Astrocyte (in vitro differentiated cells and primary cell): ENCODE measurements at regions not wholly inside any gene's neighbourhood (a gene's known extent, or its start where the extent isn't known, plus 50 kb on each side); places are given as distances from the start of the nearest gene placed in this dataset.
A peak's percentile ranks its signal among the peaks of the same experiment; 100 is the strongest.

Source experiments
- DNase-seq: peaks from one replicate; pipeline ENCODE4 v3.0.0-alpha.2; 2010; ENCODE audit warnings: low read depth
- FAIRE-seq: peaks from 2 replicates; lab custom pipeline; 2011; peaks lifted over from hg19 to GRCh38; lab: Jason Lieb, UNC
- H2AFZ ChIP-seq: 2 replicates; pipeline ENCODE4 v1.6.0; 2012; ENCODE audit warnings: low read depth, low read length, inconsistent platforms
- H3K27ac ChIP-seq: 2 replicates; pipeline ENCODE4 v1.5.1; 2011; ENCODE audit warnings: low read depth, low read length, inconsistent platforms
- H3K27me3 ChIP-seq: 2 replicates; pipeline ENCODE4 v1.6.0; 2011; ENCODE audit warnings: low read length, inconsistent platforms; ENCODE audit not compliant: insufficient read depth
- H3K36me3 ChIP-seq: 2 replicates; pipeline ENCODE4 v1.5.1; 2011; ENCODE audit warnings: low read length, inconsistent platforms; ENCODE audit not compliant: insufficient read depth
- H3K4me1 ChIP-seq: 2 replicates; pipeline ENCODE4 v1.5.1; 2011; ENCODE audit warnings: low read length, inconsistent platforms; ENCODE audit not compliant: insufficient read depth
- H3K4me2 ChIP-seq: 2 replicates; pipeline ENCODE4 v1.6.0; 2012; ENCODE audit warnings: low read length, inconsistent platforms
- H3K4me3 ChIP-seq: 2 replicates; pipeline ENCODE4 v1.5.1; 2011; ENCODE audit warnings: low read depth, mild to moderate bottlenecking, low read length, inconsistent platforms; ENCODE audit not compliant: insufficient read depth
- H3K79me2 ChIP-seq: 2 replicates; pipeline ENCODE4 v1.6.0; 2012; ENCODE audit warnings: mild to moderate bottlenecking, low read length, inconsistent platforms; ENCODE audit not compliant: insufficient read depth
- H3K9ac ChIP-seq: 2 replicates; pipeline ENCODE4 v1.6.0; 2012; ENCODE audit warnings: mild to moderate bottlenecking, low read length, inconsistent platforms
- H3K9me3 ChIP-seq: 2 replicates; pipeline ENCODE4 v1.5.1; 2012; ENCODE audit warnings: low read depth, mild to moderate bottlenecking, low read length, inconsistent platforms; ENCODE audit not compliant: insufficient read depth
- H4K20me1 ChIP-seq: 2 replicates; pipeline ENCODE4 v1.6.0; 2012; ENCODE audit warnings: low read length, inconsistent platforms; ENCODE audit not compliant: insufficient read depth
- H3K27ac Mint-ChIP-seq: one replicate; pipeline ENCODE4 v1.8.0; 2021; ENCODE audit warnings: mild to moderate bottlenecking, mixed read lengths; ENCODE audit not compliant: unreplicated experiment
- H3K27me3 Mint-ChIP-seq: one replicate; pipeline ENCODE4 v1.8.0; 2021; ENCODE audit warnings: low read depth, mixed read lengths; ENCODE audit not compliant: unreplicated experiment
- H3K36me3 Mint-ChIP-seq: one replicate; pipeline ENCODE4 v1.8.0; 2021; ENCODE audit warnings: low read depth, mixed read lengths; ENCODE audit not compliant: unreplicated experiment
- H3K4me1 Mint-ChIP-seq: one replicate; pipeline ENCODE4 v1.8.0; 2021; ENCODE audit warnings: low read depth, mixed read lengths; ENCODE audit not compliant: unreplicated experiment
- H3K4me3 Mint-ChIP-seq: one replicate; pipeline ENCODE4 v1.8.0; 2021; ENCODE audit warnings: mild to moderate bottlenecking, moderate library complexity, mixed read lengths; ENCODE audit not compliant: unreplicated experiment
- H3K9me3 Mint-ChIP-seq: one replicate; pipeline ENCODE4 v1.8.0; 2021; ENCODE audit warnings: mild to moderate bottlenecking, mixed read lengths; ENCODE audit not compliant: unreplicated experiment
- CTCF ChIP-seq: IDR thresholded peaks from 2 replicates; pipeline ENCODE4 v1.5.1; 2011; ENCODE audit warnings: low read depth, mild to moderate bottlenecking, inconsistent platforms, low read length, moderate library complexity; ENCODE audit not compliant: insufficient read depth
- EZH2 ChIP-seq: IDR thresholded peaks from 2 replicates; pipeline ENCODE4 v1.6.1; 2012; ENCODE audit warnings: mild to moderate bottlenecking, low read length, inconsistent platforms; ENCODE audit not compliant: insufficient read depth

DNA sequence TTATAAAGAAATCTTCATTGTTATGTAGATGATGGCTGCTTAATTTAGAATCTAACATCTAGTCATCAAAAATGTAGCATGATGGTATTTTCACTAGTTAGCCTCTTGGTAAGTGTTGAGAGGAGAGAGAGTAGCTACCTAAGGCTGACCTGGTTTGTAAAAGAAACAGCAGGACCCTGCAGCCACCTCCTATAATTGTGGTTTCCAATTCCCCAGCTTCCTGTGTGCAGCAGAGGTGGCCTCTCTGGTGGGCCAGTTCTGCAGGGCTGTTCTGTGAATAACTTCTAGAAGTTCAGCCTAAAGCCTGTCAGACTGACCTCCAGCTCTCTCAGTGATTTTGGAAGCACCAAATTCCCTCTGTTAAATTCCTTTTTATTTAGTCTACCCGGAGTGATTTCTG is 246.4 kb upstream of the LRRC7 start:
- Histone ChIP-seq H3K4me3 (no peak overlapping the region), H3K36me3 (no peaks in the 10 kb centered on the region), H3K4me1 (no peaks in the 10 kb centered on the region), H3K27me3 (no peaks in the 10 kb centered on the region), H4K20me1 (no peaks in the 10 kb centered on the region), H3K9ac (no peak overlapping the region), H3K27ac (no peak overlapping the region), H3K4me2 (no peak overlapping the region), H3K9me3 (no peaks in the 10 kb centered on the region), H3K79me2 (no peaks in the 10 kb centered on the region), H2AFZ (no peak overlapping the region)
- FAIRE-seq (no peak), DNase-seq (no peak)
- Mint-ChIP-seq H3K27me3 (no peaks in the 10 kb centered on the region), H3K4me1 (peaks cover 7% of the 10 kb centered on the region), H3K36me3 (no peaks in the 10 kb centered on the region), H3K4me3 (no peak overlapping the region), H3K27ac (no peak overlapping the region), H3K9me3 (no peaks in the 10 kb centered on the region)
- no peak for TF ChIP-seq EZH2
- TF ChIP-seq CTCF = no peak

GRCh38 chr1:69328186-69328585 is 239.5 kb upstream of the LRRC7 start:
- Histone ChIP-seq H3K36me3 (no peaks in the 10 kb centered on the region), H3K79me2 (no peaks in the 10 kb centered on the region), H3K27me3 (no peaks in the 10 kb centered on the region), H3K27ac (no peak overlapping the region), H3K4me3 (no peak overlapping the region), H3K9me3 (no peaks in the 10 kb centered on the region), H4K20me1 (no peaks in the 10 kb centered on the region), H2AFZ (no peak overlapping the region), H3K9ac (no peak overlapping the region), H3K4me2 (no peak overlapping the region), H3K4me1 (no peaks in the 10 kb centered on the region)
- Mint-ChIP-seq H3K9me3 (peaks cover 7% of the 10 kb centered on the region), H3K27me3 (no peaks in the 10 kb centered on the region), H3K27ac (peak overlapping the region; percentile 92), H3K4me3 (no peak overlapping the region), H3K36me3 (peaks cover 2% of the 10 kb centered on the region), H3K4me1 (peaks cover 13% of the 10 kb centered on the region)
- FAIRE-seq (no peak), DNase-seq (peak; percentile 1)
- TF ChIP-seq CTCF (no peak), EZH2 (no peak)

DNA sequence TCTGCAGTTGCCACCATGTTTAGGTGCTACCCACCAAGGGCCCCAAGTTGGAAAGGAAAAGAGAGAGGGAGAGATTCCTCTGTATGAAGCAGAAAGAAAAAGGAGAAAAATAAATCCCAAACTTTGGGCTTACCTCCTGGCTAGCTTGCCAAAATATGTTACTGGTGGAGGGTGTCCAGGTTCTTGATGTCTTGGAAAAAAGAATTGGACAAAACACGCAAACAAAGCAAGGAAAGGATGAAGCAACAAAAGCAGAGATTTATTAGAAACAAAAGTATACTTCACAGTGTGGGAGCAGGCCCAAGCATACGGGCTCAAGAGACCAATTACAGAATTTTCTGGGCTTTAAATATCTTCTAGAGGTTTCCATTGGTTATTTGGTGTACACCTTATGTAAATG is 204.5 kb upstream of the LRRC7 start:
- peaks cover 3% of the 10 kb centered on the region for H3K9me3 Mint-ChIP-seq
- no peak for DNase-seq
- TF ChIP-seq CTCF (no peak), EZH2 (no peak)
- Histone ChIP-seq H3K9ac (no peak overlapping the region), H3K36me3 (no peaks in the 10 kb centered on the region), H4K20me1 (no peaks in the 10 kb centered on the region), H3K4me2 (no peak overlapping the region), H3K27ac (no peak overlapping the region), H3K4me3 (no peak overlapping the region), H3K4me1 (no peaks in the 10 kb centered on the region), H3K27me3 (no peaks in the 10 kb centered on the region), H3K79me2 (no peaks in the 10 kb centered on the region), H2AFZ (no peak overlapping the region), H3K9me3 (no peaks in the 10 kb centered on the region)
- no peak for FAIRE-seq
- no peaks in the 10 kb centered on the region for H3K27me3 Mint-ChIP-seq
- H3K4me1 Mint-ChIP-seq = no peaks in the 10 kb centered on the region
- H3K27ac Mint-ChIP-seq = no peak overlapping the region
- H3K36me3 Mint-ChIP-seq = no peaks in the 10 kb centered on the region
- no peak overlapping the region for H3K4me3 Mint-ChIP-seq
